ENCODE measurements at regions not wholly inside any gene's neighbourhood (a gene's known extent, or its start where the extent isn't known, plus 50 kb on each side); places are given as distances from the start of the nearest gene placed in this dataset.

DNA sequence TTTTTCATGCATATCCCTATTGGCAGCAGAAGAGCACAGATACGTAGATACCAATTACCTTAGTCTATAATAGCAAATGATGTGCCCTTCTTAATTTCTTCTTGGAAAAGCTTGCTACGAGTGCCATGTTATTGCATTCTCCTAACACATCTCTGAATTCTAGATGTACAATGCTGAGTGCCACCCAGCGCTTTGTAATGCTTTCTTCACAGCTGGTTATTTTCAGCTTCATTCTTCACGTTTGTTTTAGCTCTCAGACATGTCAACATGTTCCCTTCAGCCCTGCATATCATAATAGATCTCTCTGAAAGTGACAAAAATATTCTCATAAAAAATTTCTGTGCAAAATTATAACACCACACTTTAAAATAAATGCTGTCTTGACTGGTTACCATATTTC is 981.2 kb downstream of the TTLL7 start:
- TF ChIP-seq, protein P1, sequence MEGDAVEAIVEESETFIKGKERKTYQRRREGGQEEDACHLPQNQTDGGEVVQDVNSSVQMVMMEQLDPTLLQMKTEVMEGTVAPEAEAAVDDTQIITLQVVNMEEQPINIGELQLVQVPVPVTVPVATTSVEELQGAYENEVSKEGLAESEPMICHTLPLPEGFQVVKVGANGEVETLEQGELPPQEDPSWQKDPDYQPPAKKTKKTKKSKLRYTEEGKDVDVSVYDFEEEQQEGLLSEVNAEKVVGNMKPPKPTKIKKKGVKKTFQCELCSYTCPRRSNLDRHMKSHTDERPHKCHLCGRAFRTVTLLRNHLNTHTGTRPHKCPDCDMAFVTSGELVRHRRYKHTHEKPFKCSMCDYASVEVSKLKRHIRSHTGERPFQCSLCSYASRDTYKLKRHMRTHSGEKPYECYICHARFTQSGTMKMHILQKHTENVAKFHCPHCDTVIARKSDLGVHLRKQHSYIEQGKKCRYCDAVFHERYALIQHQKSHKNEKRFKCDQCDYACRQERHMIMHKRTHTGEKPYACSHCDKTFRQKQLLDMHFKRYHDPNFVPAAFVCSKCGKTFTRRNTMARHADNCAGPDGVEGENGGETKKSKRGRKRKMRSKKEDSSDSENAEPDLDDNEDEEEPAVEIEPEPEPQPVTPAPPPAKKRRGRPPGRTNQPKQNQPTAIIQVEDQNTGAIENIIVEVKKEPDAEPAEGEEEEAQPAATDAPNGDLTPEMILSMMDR (IDR thresholded peaks at IDR 0.05; ENCODE audit: insufficient read depth, low read length), result no peak
- H3K4me3 ChIP-seq (ENCODE audit: low read depth, low read length), result no peak overlapping the region
- no peak for DNase-seq (ENCODE audit: low read depth)

DNA sequence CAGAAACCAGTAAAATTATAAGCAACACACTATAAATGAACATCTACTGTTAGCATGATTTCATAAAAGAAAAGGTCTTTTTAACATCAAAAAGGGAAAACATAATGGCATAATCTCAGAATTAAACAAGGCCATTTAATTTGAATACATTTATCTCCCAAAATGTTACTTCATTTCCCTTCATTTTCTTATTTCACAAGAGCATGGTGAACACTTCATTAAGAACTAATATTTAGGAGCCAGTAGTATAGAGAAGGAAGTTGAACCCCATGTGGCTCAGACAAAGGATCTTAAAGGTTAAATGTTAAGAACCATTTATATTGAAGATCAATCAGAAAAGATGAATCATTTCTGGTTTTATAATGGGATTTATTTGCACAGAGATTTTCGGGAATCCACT is 981.7 kb downstream of the TTLL7 start:
- TF ChIP-seq, protein P1 (IDR thresholded peaks at IDR 0.05; ENCODE audit: insufficient read depth, low read length), result no peak
- H3K4me3 ChIP-seq (ENCODE audit: low read depth, low read length), result no peak overlapping the region
- no peak for DNase-seq (ENCODE audit: low read depth)

DNA sequence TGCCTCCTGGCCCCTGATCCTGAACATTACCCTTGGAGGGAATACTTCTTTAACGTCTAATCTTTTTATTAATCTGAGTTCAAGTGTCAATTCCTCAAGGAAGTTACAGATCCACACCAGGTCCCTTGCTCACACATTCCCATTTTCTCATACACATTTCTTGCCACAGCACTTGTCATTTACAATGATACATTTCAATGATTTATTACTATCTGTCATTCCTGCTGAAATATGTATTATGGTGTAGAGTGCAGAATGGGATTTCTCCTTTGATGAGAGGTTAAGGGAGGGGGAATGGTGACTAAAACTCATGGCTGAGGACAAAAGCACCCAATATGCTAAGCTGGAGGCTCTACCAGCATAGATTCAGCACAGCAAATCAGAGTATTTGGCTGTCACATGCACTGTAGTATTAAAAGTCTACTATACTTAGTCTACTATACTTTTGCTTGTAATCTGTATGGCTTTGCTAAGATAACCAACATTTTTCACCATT is 982.5 kb downstream of the TTLL7 start:
- TF ChIP-seq, protein P1 (IDR thresholded peaks at IDR 0.05; ENCODE audit: insufficient read depth, low read length), result no peak
- no peak for DNase-seq (ENCODE audit: low read depth)
- H3K4me3 ChIP-seq (ENCODE audit: low read depth, low read length), result no peak overlapping the region

DNA sequence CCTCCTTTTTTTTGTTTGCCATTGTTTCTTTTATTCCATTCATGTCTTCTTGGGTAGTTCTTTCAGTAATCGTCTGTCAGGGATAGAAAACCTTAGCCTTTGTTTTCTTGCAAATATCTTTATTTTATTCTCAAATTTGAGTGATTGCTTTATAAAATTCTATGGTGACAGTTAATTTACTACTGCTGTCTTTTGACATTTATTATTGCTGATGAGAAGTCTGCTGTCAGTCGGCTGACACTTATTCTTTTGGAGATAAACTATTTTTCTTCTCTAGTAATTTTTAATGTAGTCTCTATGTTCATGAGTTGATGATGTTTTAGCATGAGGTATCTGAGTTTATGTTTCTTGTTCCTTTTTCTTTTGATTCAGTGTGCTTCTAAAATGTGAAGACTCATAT is 983.8 kb downstream of the TTLL7 start:
- TF ChIP-seq, protein P1 (IDR thresholded peaks at IDR 0.05; ENCODE audit: insufficient read depth, low read length), result no peak
- no peak overlapping the region for H3K4me3 ChIP-seq (ENCODE audit: low read depth, low read length)
- no peak for DNase-seq (ENCODE audit: low read depth)

DNA sequence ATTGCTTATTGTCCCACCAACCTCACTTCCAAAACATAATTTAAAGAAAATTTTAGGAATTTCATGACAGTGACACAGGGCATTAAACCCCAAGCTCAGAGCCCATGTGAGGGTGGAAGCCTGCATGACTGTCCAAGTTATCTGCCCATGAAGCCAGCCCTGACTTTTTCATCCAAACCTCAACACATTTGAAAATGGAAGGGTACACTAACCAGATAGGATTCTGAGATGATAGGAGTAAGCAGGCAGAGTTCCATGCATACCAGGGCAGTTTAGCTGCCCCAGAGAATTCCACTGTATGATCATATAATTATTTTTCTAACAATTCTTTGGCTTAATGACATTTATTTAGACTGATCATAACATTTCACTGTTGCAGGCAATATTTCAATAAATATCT is 986.0 kb downstream of the TTLL7 start:
- no peak overlapping the region for H3K4me3 ChIP-seq (ENCODE audit: low read depth, low read length)
- peak; percentile 2 for DNase-seq (ENCODE audit: low read depth)

DNA sequence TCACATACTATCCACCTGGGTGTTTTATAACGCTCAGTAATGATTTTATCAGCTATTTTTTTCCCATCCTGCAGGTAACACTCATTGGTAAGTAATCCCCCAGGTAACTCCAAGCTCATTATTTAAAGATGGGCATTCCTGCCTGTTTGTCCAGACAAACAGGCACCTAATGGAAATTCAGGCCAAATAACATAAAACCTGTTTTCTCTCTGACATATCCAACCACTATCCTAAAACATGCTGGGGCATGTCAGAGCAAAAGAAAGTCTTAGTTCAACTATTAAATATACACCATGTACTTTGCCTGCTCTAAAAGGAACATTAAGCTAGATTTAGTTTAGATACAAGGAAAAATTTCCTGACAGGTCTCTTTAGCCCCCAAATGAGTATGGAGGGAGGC is 987.7 kb downstream of the TTLL7 start:
- H3K4me3 ChIP-seq (ENCODE audit: low read depth, low read length), result no peak overlapping the region

More for the DNA sequence above, 986.0 kb downstream of the TTLL7 start:
- TF ChIP-seq, protein P1 (IDR thresholded peaks at IDR 0.05; ENCODE audit: insufficient read depth, low read length), result no peak

More for the DNA sequence above, 987.7 kb downstream of the TTLL7 start:
- no peak for DNase-seq (ENCODE audit: low read depth)
- TF ChIP-seq, protein P1 (IDR thresholded peaks at IDR 0.05; ENCODE audit: insufficient read depth, low read length), result no peak
